Endothelial cell of umbilical vein (primary cell): ENCODE measurements at regions not wholly inside any gene's neighbourhood (a gene's known extent, or its start where the extent isn't known, plus 50 kb on each side); places are given as distances from the start of the nearest gene placed in this dataset.

ENCODE experiments used
- BruUV-seq: library from RNA; stranded (reverse); fragments of 400-500 nt; replicated peaks from 2 replicates; lab custom pipeline; 2021; lab: Mats Ljungman, UMichigan
- CTCF ChIA-PET: fragments of 300-600, 350-600 bp; sonication (Branson Sonifier 250); formaldehyde crosslinking; loops from one replicate; lab custom pipeline; 2021; ENCODE audit warnings: antibody characterized with exemption, inconsistent platforms; lab: Charles Lee
- POLR2A ChIA-PET: fragments of 300-600, 350-600 bp; sonication (Branson Sonifier 250); formaldehyde crosslinking; loops from one replicate; lab custom pipeline; 2021; ENCODE audit warnings: antibody characterized with exemption, inconsistent platforms; lab: Charles Lee
- DNase-seq: peaks from one replicate; pipeline ENCODE4 v3.0.0-alpha.2; 2011; ENCODE audit warnings: low read depth, low spot score
- FAIRE-seq: peaks from 2 replicates; lab custom pipeline; 2011; peaks lifted over from hg19 to GRCh38; lab: Jason Lieb, UNC
- H2AFZ ChIP-seq: 2 replicates; pipeline ENCODE4 v1.6.0; 2012; ENCODE audit warnings: low read depth, low read length, control low read depth, inconsistent platforms
- H3K27ac ChIP-seq: 2 replicates; pipeline ENCODE4 v1.5.1; 2011; ENCODE audit warnings: low read depth, mild to moderate bottlenecking, control low read depth, low read length, moderate library complexity; ENCODE audit not compliant: insufficient read depth
- H3K27me3 ChIP-seq, 2 experiments: 2 replicates each; pipeline versions ENCODE4 v1.6.0 to v1.6.1; 2011; ENCODE audit warnings: low read length in 2 of 2, mixed read lengths in 1 of 2; ENCODE audit not compliant: control insufficient read depth in 2 of 2, insufficient read depth in 2 of 2
- H3K36me3 ChIP-seq, 2 experiments: 2 replicates in 1 of 2; 3 replicates in 1 of 2; pipeline ENCODE4 v1.5.1; 2011; ENCODE audit warnings: low read length in 2 of 2, mild to moderate bottlenecking in 1 of 2, moderate library complexity in 1 of 2; ENCODE audit not compliant: control insufficient read depth in 2 of 2, insufficient read depth in 2 of 2; ENCODE audit errors: extremely low read depth in 1 of 2
- H3K4me1 ChIP-seq: 3 replicates; pipeline ENCODE4 v1.5.1; 2011; ENCODE audit warnings: mild to moderate bottlenecking, low read length; ENCODE audit not compliant: control insufficient read depth, insufficient read depth; ENCODE audit errors: extremely low read depth
- H3K4me2 ChIP-seq: 2 replicates; pipeline ENCODE4 v1.6.1; 2011; ENCODE audit warnings: low read length, control low read depth, mixed read lengths; ENCODE audit not compliant: insufficient read depth
- H3K4me3 ChIP-seq, 3 experiments: fragments of 200-600 bp in 1 of 3; sonication (generic), shearing (Covaris generic) in 1 of 3; replicated peaks in 1 of 3; 2 replicates each; pipeline ENCODE4 v1.5.1; 2011 to 2016; ENCODE audit warnings: control low read depth in 3 of 3, low read length in 3 of 3, mild to moderate bottlenecking in 2 of 3, inconsistent platforms in 1 of 3, low read depth in 1 of 3, moderate library complexity in 1 of 3; ENCODE audit not compliant: insufficient read depth in 1 of 3
- H3K79me2 ChIP-seq: 2 replicates; pipeline ENCODE4 v1.6.0; 2012; ENCODE audit warnings: low read length, inconsistent platforms; ENCODE audit not compliant: control insufficient read depth, insufficient read depth
- H3K9ac ChIP-seq: replicated peaks from 2 replicates; pipeline ENCODE3; 2011; ENCODE audit warnings: low read length, control low read depth; ENCODE audit not compliant: insufficient read depth; ENCODE audit errors: extremely low read depth
- H3K9me1 ChIP-seq: replicated peaks from 3 replicates; pipeline ENCODE4 v1.6.0; 2011; ENCODE audit warnings: mild to moderate bottlenecking, low read length; ENCODE audit not compliant: control insufficient read depth, insufficient read depth; ENCODE audit errors: extremely low read depth
- H3K9me3 ChIP-seq: replicated peaks from 2 replicates; pipeline ENCODE4 v1.5.1; 2012; ENCODE audit warnings: low read length, inconsistent platforms; ENCODE audit not compliant: control insufficient read depth, insufficient read depth
- H4K20me1 ChIP-seq: replicated peaks from 2 replicates; pipeline ENCODE3; 2011; ENCODE audit warnings: mild to moderate bottlenecking, low read length; ENCODE audit not compliant: control insufficient read depth, insufficient read depth; ENCODE audit errors: extremely low read depth
- CTCF ChIP-seq, 2 donors: IDR thresholded peaks; 1 replicate in 1 of 2; 2 replicates in 1 of 2; pipeline ENCODE4 v1.5.1; 2011; ENCODE audit warnings: low read length in 2 of 2, mild to moderate bottlenecking in 2 of 2, moderate library complexity in 2 of 2, control low read depth in 1 of 2, inconsistent platforms in 1 of 2, low read depth in 1 of 2; ENCODE audit not compliant: insufficient read depth in 1 of 2; ENCODE audit errors: extremely low read depth in 1 of 2
- EZH2 ChIP-seq: IDR thresholded peaks from 2 replicates; pipeline ENCODE4 v1.6.1; 2012; ENCODE audit warnings: borderline replicate concordance, low read depth, mild to moderate bottlenecking, moderate library complexity, low read length, inconsistent platforms; ENCODE audit not compliant: severe bottlenecking
- FOS ChIP-seq: IDR thresholded peaks from 2 replicates; pipeline ENCODE4 v1.6.1; 2011; ENCODE audit warnings: mild to moderate bottlenecking, low read length, moderate library complexity, borderline replicate concordance; ENCODE audit not compliant: insufficient read depth
- GATA2 ChIP-seq: IDR thresholded peaks from 2 replicates; pipeline ENCODE4 v1.7.0; 2011; ENCODE audit warnings: low read depth, mild to moderate bottlenecking, moderate library complexity, mixed read lengths, low read length; ENCODE audit not compliant: insufficient read length, insufficient read depth
- JUN ChIP-seq: IDR thresholded peaks from 2 replicates; pipeline ENCODE4 v1.6.1; 2011; ENCODE audit warnings: borderline replicate concordance, low read depth; ENCODE audit not compliant: insufficient read length, insufficient read depth
- MAX ChIP-seq: IDR thresholded peaks from 2 replicates; pipeline ENCODE4 v1.6.1; 2011; ENCODE audit not compliant: insufficient read depth, insufficient read length
- MYC ChIP-seq: IDR thresholded peaks from one replicate; pipeline ENCODE4 v1.6.1; 2011; ENCODE audit warnings: mild to moderate bottlenecking, low read depth, low read length
- POLR2A ChIP-seq: IDR thresholded peaks from 2 replicates; pipeline ENCODE4 v1.6.1; 2012; ENCODE audit warnings: low read depth, mild to moderate bottlenecking, control low read depth, low read length
- POLR2AphosphoS5 ChIP-seq: IDR thresholded peaks from 2 replicates; pipeline ENCODE4 v1.6.1; 2012; ENCODE audit warnings: low read depth, mild to moderate bottlenecking, control low read depth, low read length, moderate library complexity; ENCODE audit not compliant: insufficient read depth
- dilution Hi-C: fragments of 300-500 bp; cut with MboI; formaldehyde crosslinking; loops from one replicate; pipeline ENCODE4 v1.15.0; 2019; ENCODE audit warnings: low sequenced_read_pairs; ENCODE audit not compliant: extremely low pct_ligation_motif_present
- intact Hi-C: fragments of 100-400 bp; cut with micrococcal nuclease; formaldehyde crosslinking; loops from one replicate; pipeline ENCODE4 v1.10.0; 2022

- dilution Hi-C loops = no loop called here
- CTCF ChIA-PET = no interaction called here
- Histone ChIP-seq H3K27ac (no peak overlapping the region), H3K4me2 (no peak overlapping the region), H3K4me3 (no peak overlapping the region), H4K20me1 (no peaks in the 10 kb centered on the region), H3K9ac (no peak overlapping the region), H2AFZ (no peak overlapping the region), H3K4me1 (no peaks in the 10 kb centered on the region), H3K79me2 (no peaks in the 10 kb centered on the region), H3K9me1 (no peaks in the 10 kb centered on the region), H3K36me3 (no peaks in the 10 kb centered on the region), H3K9me3 (peaks cover 2% of the 10 kb centered on the region), H3K27me3 (no peaks in the 10 kb centered on the region)
- no peak for TF ChIP-seq MYC
- no peak for TF ChIP-seq CTCF (IDR thresholded peaks at IDR 0.05; ENCODE audit: extremely low read depth in 1 of 2, insufficient read depth in 1 of 2, low read depth in 1 of 2, low read length in 2 of 2)
- TF ChIP-seq POLR2AphosphoS5 = no peak
- TF ChIP-seq MAX = no peak
- TF ChIP-seq POLR2A = no peak
- no peak for TF ChIP-seq EZH2
- no peak for TF ChIP-seq JUN
- TF ChIP-seq GATA2 = no peak
- TF ChIP-seq FOS = no peak
- intact Hi-C loops = no loop called here
- DNase-seq (no peak), FAIRE-seq (no peak)
- no TSS peak for BruUV-seq
- POLR2A ChIA-PET = no interaction called here
Measured at GRCh38 chr2:2588777-2589176, 257.7 kb upstream of the MYT1L start.
